ENCODE measurements at regions not wholly inside any gene's neighbourhood (a gene's known extent, or its start where the extent isn't known, plus 50 kb on each side); places are given as distances from the start of the nearest gene placed in this dataset.

DNA sequence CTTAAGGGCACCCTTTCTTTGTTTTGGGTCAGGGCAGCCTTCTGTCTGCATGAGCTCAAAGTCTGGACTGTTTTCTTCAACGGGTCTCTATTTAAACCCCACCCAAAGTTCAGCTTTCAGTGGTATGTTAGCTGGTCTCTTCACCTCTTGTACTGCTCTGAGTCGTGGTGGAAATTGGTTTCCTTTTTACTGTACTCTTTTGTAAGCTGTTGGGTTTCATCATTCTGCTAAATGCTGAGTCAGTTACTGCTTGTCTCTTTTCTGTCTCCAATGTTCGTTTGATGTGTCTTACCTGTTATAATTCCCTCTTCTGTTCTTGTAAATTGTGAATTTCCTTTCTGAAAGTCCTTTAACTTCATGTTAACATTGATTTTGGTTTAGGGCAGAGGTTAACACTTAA, 64.1 kb upstream of the MALRD1 start:
- Mint-ChIP-seq H3K9me3 (peaks cover 17% of the 10 kb centered on the region), H3K4me1 (ENCODE audit: low read depth) (no peaks in the 10 kb centered on the region), H3K4me3 (no peak overlapping the region), H3K27ac (no peak overlapping the region), H3K36me3 (ENCODE audit: low read depth) (no peaks in the 10 kb centered on the region), H3K27me3 (ENCODE audit: low read depth) (no peaks in the 10 kb centered on the region)
- intact Hi-C loops (cut with micrococcal nuclease), result no loop called here
- CTCF ChIA-PET, result no interaction called here
- DNase-seq, result no peak

DNA sequence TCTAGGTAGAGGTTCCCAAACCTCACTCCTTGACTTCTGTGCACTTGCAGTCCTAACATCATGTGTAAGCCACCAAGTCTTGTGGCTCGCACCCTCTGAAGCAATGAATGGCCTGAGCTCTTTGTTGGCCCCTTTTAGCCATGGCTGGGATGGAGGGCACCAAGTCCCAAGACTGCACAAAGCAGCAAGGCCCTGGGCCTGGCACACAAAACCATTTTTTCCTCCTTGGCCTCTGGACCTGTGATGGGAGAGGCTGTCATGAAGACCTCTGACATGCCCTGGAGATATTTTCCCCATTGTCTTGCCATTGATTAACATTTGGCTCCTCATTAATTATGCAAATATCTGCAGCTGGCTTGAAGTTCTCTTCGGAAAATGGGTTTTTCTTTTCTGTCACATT, 60.3 kb upstream of the MALRD1 start:
- no peak overlapping the region for H3K4me3 Mint-ChIP-seq
- CTCF ChIA-PET, result no interaction called here
- intact Hi-C loops (cut with micrococcal nuclease), result no loop called here
- no peaks in the 10 kb centered on the region for H3K4me1 Mint-ChIP-seq (ENCODE audit: low read depth)
- DNase-seq, result no peak
- H3K27me3 Mint-ChIP-seq (ENCODE audit: low read depth), result no peaks in the 10 kb centered on the region
- H3K9me3 Mint-ChIP-seq, result peaks cover 19% of the 10 kb centered on the region
- no peak overlapping the region for H3K27ac Mint-ChIP-seq
- H3K36me3 Mint-ChIP-seq (ENCODE audit: low read depth), result no peaks in the 10 kb centered on the region

Data from activated naive CD4-positive, alpha-beta T cell treated with anti-CD3 and anti-CD28 coated beads for 36 hours (primary cell).